GM21723 (cell line): ENCODE measurements at regions not wholly inside any gene's neighbourhood (a gene's known extent, or its start where the extent isn't known, plus 50 kb on each side); places are given as distances from the start of the nearest gene placed in this dataset.

Source experiments
- ATAC-seq: cut with Tn5 transposase; IDR thresholded peaks from one replicate; pipeline ENCODE4 v1.9.1; 2021; ENCODE audit warnings: mild to moderate bottlenecking, moderate library complexity; ENCODE audit not compliant: unreplicated experiment

GRCh38 chr10:130994191-130994590 lies 317.3 kb downstream of the TCERG1L start:
- ATAC-seq: no peak

GRCh38 chr10:130994845-130995244 lies 316.7 kb downstream of the TCERG1L start:
- no peak for ATAC-seq

- no peak for ATAC-seq
Observed at GRCh38 chr10:130997267-130998045, 314.1 kb downstream of the TCERG1L start.

- no peak for ATAC-seq
Observed at GRCh38 chr10:130998046-130998435, 313.5 kb downstream of the TCERG1L start.

- ATAC-seq: no peak
Observed at GRCh38 chr10:130998642-130999041, 312.9 kb downstream of the TCERG1L start.

GRCh38 chr10:130999376-131000202 lies 311.9 kb downstream of the TCERG1L start:
- ATAC-seq: no peak

GRCh38 chr10:131000244-131000643 lies 311.3 kb downstream of the TCERG1L start:
- ATAC-seq: no peak

GRCh38 chr10:131000743-131001142 lies 310.8 kb downstream of the TCERG1L start:
- no peak for ATAC-seq

- ATAC-seq: no peak
Observed at GRCh38 chr10:131001438-131001837, 310.1 kb downstream of the TCERG1L start.

GRCh38 chr10:131002031-131002861 lies 309.3 kb downstream of the TCERG1L start:
- ATAC-seq: no peak

- no peak for ATAC-seq
Observed at GRCh38 chr10:131003455-131003854, 308.1 kb downstream of the TCERG1L start.

- ATAC-seq: no peak
Observed at GRCh38 chr10:131004276-131004675, 307.2 kb downstream of the TCERG1L start.

- no peak for ATAC-seq
Observed at GRCh38 chr10:131006458-131007256, 304.9 kb downstream of the TCERG1L start.

GRCh38 chr10:131009791-131010190 lies 301.7 kb downstream of the TCERG1L start:
- no peak for ATAC-seq

GRCh38 chr10:131010965-131011575 lies 300.5 kb downstream of the TCERG1L start:
- ATAC-seq: no peak

- ATAC-seq: no peak
Observed at GRCh38 chr10:131011936-131012640, 299.4 kb downstream of the TCERG1L start.

GRCh38 chr10:131012641-131012985 lies 298.9 kb downstream of the TCERG1L start:
- ATAC-seq: no peak

- no peak for ATAC-seq
Observed at GRCh38 chr10:131013281-131013912, 298.1 kb downstream of the TCERG1L start.

- ATAC-seq: no peak
Observed at GRCh38 chr10:131014271-131014670, 297.2 kb downstream of the TCERG1L start.
